Upper lobe of right lung (tissue), 1 donor: ENCODE measurements at regions not wholly inside any gene's neighbourhood (a gene's known extent, or its start where the extent isn't known, plus 50 kb on each side); places are given as distances from the start of the nearest gene placed in this dataset.

Experiments used
- ATAC-seq: fragments of 200-7000 bp; cut with Tn5 transposase; one replicate; pipeline ENCODE4 v1.9.1; 2020; ENCODE audit warnings: mild to moderate bottlenecking, moderate library complexity
- DNase-seq: peaks from one replicate; pipeline ENCODE4 v3.0.0-alpha.2; 2020
- H3K27ac ChIP-seq: fragments of 200-600 bp; one replicate; pipeline ENCODE4 v1.8.0; 2022
- H3K27me3 ChIP-seq: fragments of 200-600 bp; one replicate; pipeline ENCODE4 v1.8.0; 2022; ENCODE audit warnings: mild to moderate bottlenecking
- H3K36me3 ChIP-seq: fragments of 200-600 bp; one replicate; pipeline ENCODE4 v1.8.0; 2022
- H3K4me1 ChIP-seq: fragments of 200-600 bp; one replicate; pipeline ENCODE4 v1.8.0; 2022
- H3K4me3 ChIP-seq: fragments of 200-600 bp; one replicate; pipeline ENCODE4 v1.8.0; 2022; ENCODE audit warnings: mild to moderate bottlenecking
- H3K9me3 ChIP-seq: fragments of 200-600 bp; one replicate; pipeline ENCODE4 v1.8.0; 2022
- CTCF ChIP-seq: fragments of 200-600 bp; IDR thresholded peaks from one replicate; pipeline ENCODE4 v1.8.0; 2022; ENCODE audit warnings: antibody characterized with exemption
- intact Hi-C: fragments of 100-400 bp; cut with DNase I; formaldehyde crosslinking; loops from one replicate; pipeline ENCODE4 v1.11.0; 2022
- donor health status: DM: no; HTN: yes; CAD: no; lungs with severe emphysema.

GRCh38 chr16:52247737-52248136, 299.2 kb downstream of the TOX3 start:
- no peak overlapping the region for H3K4me3 ChIP-seq
- DNase-seq (no peak), ATAC-seq (no peak)
- no peaks in the 10 kb centered on the region for H3K4me1 ChIP-seq
- no peak overlapping the region for H3K27ac ChIP-seq
- no peaks in the 10 kb centered on the region for H3K27me3 ChIP-seq
- no peaks in the 10 kb centered on the region for H3K36me3 ChIP-seq
- intact Hi-C loops: no loop called here
- H3K9me3 ChIP-seq: no peaks in the 10 kb centered on the region
- no peak for TF ChIP-seq CTCF

- no peak for TF ChIP-seq CTCF
Observed at GRCh38 chr16:52238710-52239109, 308.2 kb downstream of the TOX3 start.

GRCh38 chr16:52237823-52238222, 309.1 kb downstream of the TOX3 start:
- intact Hi-C loops: no loop called here

More at GRCh38 chr16:52238710-52239109, 308.2 kb downstream of the TOX3 start:
- H3K36me3 ChIP-seq: no peaks in the 10 kb centered on the region
- DNase-seq (no peak), ATAC-seq (no peak)
- no peaks in the 10 kb centered on the region for H3K27me3 ChIP-seq
- no peak overlapping the region for H3K27ac ChIP-seq
- H3K9me3 ChIP-seq: no peaks in the 10 kb centered on the region
- intact Hi-C loops: no loop called here
- H3K4me3 ChIP-seq: no peak overlapping the region
- no peaks in the 10 kb centered on the region for H3K4me1 ChIP-seq

GRCh38 chr16:52235186-52235585, 311.8 kb downstream of the TOX3 start:
- no peak overlapping the region for H3K4me3 ChIP-seq
- ATAC-seq: no peak
- no peaks in the 10 kb centered on the region for H3K9me3 ChIP-seq
- H3K4me1 ChIP-seq: no peaks in the 10 kb centered on the region
- no peak for TF ChIP-seq CTCF
- no peak for DNase-seq
- no peaks in the 10 kb centered on the region for H3K36me3 ChIP-seq
- H3K27me3 ChIP-seq: no peaks in the 10 kb centered on the region
- no peak overlapping the region for H3K27ac ChIP-seq
- intact Hi-C loops: no loop called here

More at GRCh38 chr16:52237823-52238222, 309.1 kb downstream of the TOX3 start:
- H3K27me3 ChIP-seq: no peaks in the 10 kb centered on the region
- no peak for TF ChIP-seq CTCF
- no peaks in the 10 kb centered on the region for H3K9me3 ChIP-seq
- H3K4me1 ChIP-seq: no peaks in the 10 kb centered on the region
- H3K36me3 ChIP-seq: no peaks in the 10 kb centered on the region
- no peak overlapping the region for H3K27ac ChIP-seq
- H3K4me3 ChIP-seq: no peak overlapping the region
- DNase-seq (peak; percentile 36), ATAC-seq (no peak)

GRCh38 chr16:52234626-52235025, 312.3 kb downstream of the TOX3 start:
- H3K4me1 ChIP-seq: no peaks in the 10 kb centered on the region
- no peaks in the 10 kb centered on the region for H3K9me3 ChIP-seq
- no peaks in the 10 kb centered on the region for H3K36me3 ChIP-seq
- ATAC-seq: no peak
- H3K27me3 ChIP-seq: no peaks in the 10 kb centered on the region
- DNase-seq: no peak
- no peak overlapping the region for H3K27ac ChIP-seq
- H3K4me3 ChIP-seq: no peak overlapping the region
- TF ChIP-seq CTCF: no peak
- intact Hi-C loops: no loop called here

- Histone ChIP-seq H3K9me3 (no peaks in the 10 kb centered on the region), H3K4me1 (no peaks in the 10 kb centered on the region), H3K4me3 (no peak overlapping the region), H3K27me3 (no peaks in the 10 kb centered on the region), H3K27ac (no peak overlapping the region), H3K36me3 (no peaks in the 10 kb centered on the region)
- no peak for TF ChIP-seq CTCF
- no peak for ATAC-seq
- intact Hi-C loops: no loop called here
- DNase-seq: no peak
Observed at GRCh38 chr16:52229471-52229870, 317.5 kb downstream of the TOX3 start.
